BE2C (cell line): ENCODE measurements at regions not wholly inside any gene's neighbourhood (a gene's known extent, or its start where the extent isn't known, plus 50 kb on each side); places are given as distances from the start of the nearest gene placed in this dataset.
"Not testable (repeated sequence)": the region's sequence is repeated elsewhere in the genome, so short reads cannot be mapped to it uniquely, and the experiment has no call there.

Source experiments
- DNase-seq: peaks from one replicate; pipeline ENCODE4 v3.0.0-alpha.2; 2020
- H3K27me3 ChIP-seq: fragments of 250-450 bp; sonication (Bioruptor Pico); 2 replicates; pipeline ENCODE4 v1.5.1; 2020; ENCODE audit warnings: mild to moderate bottlenecking
- H3K36me3 ChIP-seq: fragments of 250-450 bp; sonication (Bioruptor Pico); 2 replicates; pipeline ENCODE4 v1.5.1; 2020; ENCODE audit warnings: mild to moderate bottlenecking
- H3K4me1 ChIP-seq: fragments of 250-450 bp; sonication (Bioruptor Pico); 2 replicates; pipeline ENCODE4 v1.5.1; 2020
- H3K4me3 ChIP-seq: 2 replicates; pipeline ENCODE4 v1.5.1; 2011; ENCODE audit warnings: low read depth, low read length
- H3K9me3 ChIP-seq: fragments of 250-450 bp; sonication (Bioruptor Pico); 2 replicates; pipeline ENCODE4 v1.5.1; 2020
- TF ChIP-seq, protein P1 (sequence below): IDR thresholded peaks from 2 replicates; pipeline ENCODE4 v1.5.1; 2012; ENCODE audit warnings: mild to moderate bottlenecking, low read depth, low read length

DNA sequence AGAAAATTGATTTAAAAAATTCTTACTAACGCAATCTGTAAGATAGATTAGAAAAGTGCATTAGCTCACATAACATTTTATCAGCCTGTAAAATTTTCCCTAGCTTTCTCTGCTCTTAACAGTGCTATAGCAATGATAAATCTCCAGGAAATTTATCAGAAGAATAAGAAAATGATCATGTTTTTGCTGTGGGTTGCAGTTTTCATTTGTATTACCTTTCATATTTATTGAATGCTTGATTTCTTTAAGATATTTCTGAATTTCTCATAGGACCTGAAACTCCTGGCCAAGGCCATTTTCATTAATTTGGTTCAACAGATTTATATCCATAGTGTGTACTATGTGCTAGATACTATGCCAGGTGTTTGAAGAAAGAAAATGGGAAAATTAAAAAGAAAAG is 130.3 kb upstream of the STARD13 start:
- Histone ChIP-seq H3K4me3 (no peak overlapping the region), H3K27me3 (no peaks in the 10 kb centered on the region), H3K9me3 (no peaks in the 10 kb centered on the region), H3K36me3 (no peaks in the 10 kb centered on the region), H3K4me1 (no peaks in the 10 kb centered on the region)
- DNase-seq = no peak
- TF ChIP-seq, protein P1, sequence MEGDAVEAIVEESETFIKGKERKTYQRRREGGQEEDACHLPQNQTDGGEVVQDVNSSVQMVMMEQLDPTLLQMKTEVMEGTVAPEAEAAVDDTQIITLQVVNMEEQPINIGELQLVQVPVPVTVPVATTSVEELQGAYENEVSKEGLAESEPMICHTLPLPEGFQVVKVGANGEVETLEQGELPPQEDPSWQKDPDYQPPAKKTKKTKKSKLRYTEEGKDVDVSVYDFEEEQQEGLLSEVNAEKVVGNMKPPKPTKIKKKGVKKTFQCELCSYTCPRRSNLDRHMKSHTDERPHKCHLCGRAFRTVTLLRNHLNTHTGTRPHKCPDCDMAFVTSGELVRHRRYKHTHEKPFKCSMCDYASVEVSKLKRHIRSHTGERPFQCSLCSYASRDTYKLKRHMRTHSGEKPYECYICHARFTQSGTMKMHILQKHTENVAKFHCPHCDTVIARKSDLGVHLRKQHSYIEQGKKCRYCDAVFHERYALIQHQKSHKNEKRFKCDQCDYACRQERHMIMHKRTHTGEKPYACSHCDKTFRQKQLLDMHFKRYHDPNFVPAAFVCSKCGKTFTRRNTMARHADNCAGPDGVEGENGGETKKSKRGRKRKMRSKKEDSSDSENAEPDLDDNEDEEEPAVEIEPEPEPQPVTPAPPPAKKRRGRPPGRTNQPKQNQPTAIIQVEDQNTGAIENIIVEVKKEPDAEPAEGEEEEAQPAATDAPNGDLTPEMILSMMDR = no peak

DNA sequence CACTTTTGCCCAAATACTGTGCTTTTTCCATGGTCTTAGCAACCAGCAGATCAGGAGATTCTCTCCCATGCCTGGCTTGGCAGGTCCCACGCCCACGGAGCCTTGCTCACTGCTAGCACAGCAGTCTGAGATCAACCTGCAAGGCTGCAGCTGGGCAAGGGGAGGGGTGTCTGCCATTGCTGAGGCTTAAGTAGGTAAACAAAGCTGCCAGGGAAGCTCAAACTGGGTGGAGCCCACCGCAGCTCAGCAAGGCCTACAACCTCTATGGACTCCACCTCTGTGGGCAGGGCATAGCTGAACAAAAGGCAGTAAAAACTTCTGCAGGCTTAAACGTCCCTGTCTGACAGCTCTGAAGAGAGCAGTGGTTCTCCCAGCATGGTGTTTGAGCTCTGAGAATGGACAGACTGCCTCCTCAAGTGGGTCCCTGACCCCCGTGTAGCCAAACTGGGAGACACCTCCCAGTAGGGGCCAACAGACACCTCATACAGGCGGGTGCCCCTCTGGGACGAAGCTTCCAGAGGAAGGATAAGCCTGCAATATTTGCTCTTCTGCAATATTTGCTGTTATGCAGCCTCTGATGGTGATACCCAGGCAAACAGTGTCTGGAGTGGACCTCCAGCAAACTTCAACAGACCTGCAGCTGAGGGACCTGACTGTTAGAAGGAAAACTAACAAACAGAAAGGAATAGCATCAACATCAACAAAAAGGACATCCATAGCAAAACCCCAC is 132.8 kb upstream of the STARD13 start:
- not testable (repeated sequence) for H3K27me3 ChIP-seq, H3K4me3 ChIP-seq, H3K36me3 ChIP-seq, H3K4me1 ChIP-seq, H3K9me3 ChIP-seq, DNase-seq

DNA sequence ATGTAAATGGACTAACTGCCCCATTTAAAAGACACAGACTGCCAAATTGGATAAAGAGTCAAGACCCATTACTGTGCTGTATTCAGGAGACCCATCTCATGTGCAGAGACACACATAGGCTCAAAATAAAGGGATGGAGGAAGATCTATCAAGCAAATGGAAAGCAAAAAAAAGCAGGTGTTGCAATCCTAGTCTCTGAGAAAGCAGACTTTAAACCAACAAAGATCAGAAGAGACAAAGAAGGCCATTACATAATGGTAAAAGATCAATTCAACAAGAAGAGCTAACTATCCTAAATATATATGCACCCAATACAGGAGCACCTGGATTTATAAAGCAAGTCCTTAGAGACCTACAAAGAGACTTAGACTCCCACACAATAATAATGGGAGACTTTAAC is 134.6 kb upstream of the STARD13 start:
- H3K36me3 ChIP-seq, H3K4me1 ChIP-seq, H3K9me3 ChIP-seq, DNase-seq, H3K4me3 ChIP-seq, H3K27me3 ChIP-seq: not testable (repeated sequence)

DNA sequence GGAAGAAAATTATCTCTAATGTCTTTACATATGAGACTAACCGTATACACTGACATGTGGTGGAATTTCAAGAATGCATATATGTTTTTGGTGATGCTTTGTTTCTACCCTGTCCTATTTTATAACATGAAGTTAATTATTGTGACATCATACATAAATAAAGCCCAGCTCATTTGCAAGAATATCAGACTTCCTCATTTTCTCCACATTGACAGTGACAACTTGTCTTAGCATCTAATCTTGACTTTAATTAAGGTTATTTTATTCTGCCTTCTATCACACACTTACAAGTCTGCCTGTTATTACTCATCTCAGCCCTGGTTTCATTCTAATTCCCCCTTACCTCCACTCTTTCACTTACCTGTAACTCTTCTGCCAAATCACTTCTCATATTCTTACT is 140.6 kb upstream of the STARD13 start:
- no peaks in the 10 kb centered on the region for H3K9me3 ChIP-seq
- H3K27me3 ChIP-seq = no peaks in the 10 kb centered on the region
- H3K4me1 ChIP-seq = no peaks in the 10 kb centered on the region
- TF ChIP-seq, protein P1 = no peak
- H3K36me3 ChIP-seq = no peaks in the 10 kb centered on the region
- H3K4me3 ChIP-seq = no peak overlapping the region
- DNase-seq = no peak

DNA sequence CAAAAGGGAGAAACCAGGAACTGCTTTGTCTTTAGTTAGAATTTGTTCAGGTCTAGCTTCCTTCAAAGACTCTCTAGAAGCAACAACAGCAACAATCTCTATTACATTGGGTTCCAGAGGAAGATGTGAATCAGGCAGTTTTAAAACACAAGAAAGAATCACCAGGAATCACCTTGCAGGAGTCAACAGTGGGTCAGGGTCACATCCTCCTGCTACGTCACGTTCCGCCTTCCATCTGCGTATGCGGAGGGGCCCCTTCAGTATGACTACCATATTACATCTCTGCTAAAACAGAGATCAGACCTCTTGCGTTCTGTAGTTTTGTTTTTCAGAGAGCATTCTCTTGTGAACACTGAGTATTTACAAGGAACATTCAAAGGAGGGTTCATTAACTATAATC is 147.8 kb upstream of the STARD13 start:
- Histone ChIP-seq H3K9me3 (no peaks in the 10 kb centered on the region), H3K4me1 (peaks cover 4% of the 10 kb centered on the region; the same call in 1 of the 2 replicates), H3K36me3 (no peaks in the 10 kb centered on the region), H3K27me3 (no peaks in the 10 kb centered on the region), H3K4me3 (no peak overlapping the region)
- TF ChIP-seq, protein P1 = no peak
- DNase-seq = no peak

DNA sequence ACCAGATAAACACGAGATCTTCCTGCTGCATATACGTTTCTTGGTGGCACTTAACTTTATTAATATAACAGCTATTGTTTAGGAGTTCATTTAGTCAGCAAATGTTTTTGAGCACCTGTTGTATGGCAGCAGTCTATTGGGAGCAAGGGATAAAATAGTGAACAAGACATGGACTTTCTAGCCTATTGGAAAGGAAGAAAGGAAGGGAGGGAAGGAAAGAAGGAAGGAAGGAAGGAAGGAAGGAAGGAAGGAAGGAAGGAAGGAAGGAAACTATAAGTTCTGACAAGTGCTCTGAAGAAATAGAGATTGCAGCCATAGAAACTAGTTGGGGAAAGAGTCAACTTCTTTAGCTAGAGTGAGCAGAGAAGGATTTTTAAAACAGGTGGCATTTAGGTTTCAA is 149.1 kb upstream of the STARD13 start:
- Histone ChIP-seq H3K27me3 (no peaks in the 10 kb centered on the region), H3K4me1 (peaks cover 4% of the 10 kb centered on the region; the same call in 1 of the 2 replicates), H3K4me3 (no peak overlapping the region), H3K9me3 (no peaks in the 10 kb centered on the region), H3K36me3 (no peaks in the 10 kb centered on the region)
- TF ChIP-seq, protein P1 = no peak
- DNase-seq = no peak

DNA sequence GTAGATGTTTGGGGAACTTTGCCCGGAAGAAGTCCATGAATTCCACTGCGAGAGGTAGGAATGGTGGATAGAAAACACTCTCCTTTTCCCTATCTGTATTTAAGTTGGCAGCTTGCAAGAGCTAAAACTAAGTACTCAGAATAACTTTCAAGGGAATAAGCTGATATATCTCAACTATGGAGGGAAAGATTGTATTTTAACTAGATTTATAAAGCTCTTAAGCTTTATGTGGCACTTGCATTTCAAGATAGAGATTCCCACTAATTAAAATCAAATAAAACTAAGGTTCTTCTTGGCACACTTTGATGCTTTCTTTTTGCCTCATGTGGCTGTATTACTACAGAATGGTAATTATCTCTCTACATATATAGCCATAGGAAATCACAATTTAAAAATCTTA is 149.7 kb upstream of the STARD13 start:
- Histone ChIP-seq H3K27me3 (no peaks in the 10 kb centered on the region), H3K36me3 (no peaks in the 10 kb centered on the region)
- no peak for DNase-seq

More for the DNA sequence above, 149.7 kb upstream of the STARD13 start:
- Histone ChIP-seq H3K4me3 (no peak overlapping the region), H3K9me3 (no peaks in the 10 kb centered on the region), H3K4me1 (peaks cover 4% of the 10 kb centered on the region; the same call in 1 of the 2 replicates)
- TF ChIP-seq, protein P1 = no peak
